Activated B cell treated with CpG ODN at 0.5 μM for 24 hours (primary cell): ENCODE measurements at regions not wholly inside any gene's neighbourhood (a gene's known extent, or its start where the extent isn't known, plus 50 kb on each side); places are given as distances from the start of the nearest gene placed in this dataset.

ENCODE experiments used
- ATAC-seq: fragments of 200-7000 bp; cut with Tn5 transposase; one replicate; pipeline ENCODE4 v1.10.0; 2021; ENCODE audit warnings: low read depth, mild to moderate bottlenecking, moderate library complexity
- CTCF ChIA-PET: fragments of 350-600 bp; sonication (Branson Sonifier 250); formaldehyde crosslinking; loops from one replicate; lab custom pipeline; 2021; ENCODE audit warnings: antibody characterized with exemption; lab: Charles Lee
- POLR2A ChIA-PET: fragments of 350-600 bp; sonication (Branson Sonifier 250); formaldehyde crosslinking; loops from one replicate; lab custom pipeline; 2021; ENCODE audit warnings: antibody characterized with exemption; lab: Charles Lee
- DNase-seq: peaks from one replicate; pipeline ENCODE4 v3.0.0; 2022
- H3K27ac Mint-ChIP-seq: one replicate; pipeline ENCODE4 v1.8.0; 2020; ENCODE audit warnings: mixed read lengths
- H3K27me3 Mint-ChIP-seq: one replicate; pipeline ENCODE4 v1.8.0; 2021; ENCODE audit warnings: mixed read lengths
- H3K36me3 Mint-ChIP-seq: one replicate; pipeline ENCODE4 v1.8.0; 2021; ENCODE audit warnings: low read depth, mixed read lengths
- H3K4me1 Mint-ChIP-seq: one replicate; pipeline ENCODE4 v1.8.0; 2021; ENCODE audit warnings: mixed read lengths
- H3K4me3 Mint-ChIP-seq: one replicate; pipeline ENCODE4 v1.8.0; 2020; ENCODE audit warnings: mild to moderate bottlenecking, mixed read lengths
- H3K9me3 Mint-ChIP-seq: one replicate; pipeline ENCODE4 v1.8.0; 2020; ENCODE audit warnings: mixed read lengths
- CTCF ChIP-seq: fragments of 200-600 bp; IDR thresholded peaks from one replicate; pipeline ENCODE4 v1.8.0; 2022; ENCODE audit warnings: antibody characterized with exemption, mild to moderate bottlenecking
- intact Hi-C: fragments of 100-400 bp; cut with micrococcal nuclease; formaldehyde crosslinking; loops from one replicate; pipeline ENCODE4 v1.15.1; 2024

- intact Hi-C loops: loop anchor here (5.0 kb wide), 1 partner anchor 261 kb away; no protein-coding TSS in a partner anchor
- no peak overlapping the region for H3K4me3 Mint-ChIP-seq
- ATAC-seq: no peak
Measured at GRCh38 chr9:2465921-2466460, 155.6 kb upstream of the VLDLR start.

GRCh38 chr9:2466703-2467102, 154.9 kb upstream of the VLDLR start:
- intact Hi-C loops: loop anchor here (5.0 kb wide), 1 partner anchor 261 kb away; no protein-coding TSS in a partner anchor
- ChIA-PET CTCF (no interaction called here), POLR2A (no interaction called here)
- Mint-ChIP-seq H3K27me3 (peaks cover 10% of the 10 kb centered on the region), H3K4me1 (no peaks in the 10 kb centered on the region), H3K27ac (no peak overlapping the region), H3K36me3 (no peaks in the 10 kb centered on the region), H3K9me3 (peaks cover 5% of the 10 kb centered on the region), H3K4me3 (no peak overlapping the region)
- no peak for TF ChIP-seq CTCF
- ATAC-seq (no peak), DNase-seq (no peak)

More at GRCh38 chr9:2465921-2466460, 155.6 kb upstream of the VLDLR start:
- Mint-ChIP-seq H3K27ac (no peak overlapping the region), H3K4me1 (no peaks in the 10 kb centered on the region), H3K9me3 (peaks cover 5% of the 10 kb centered on the region), H3K36me3 (no peaks in the 10 kb centered on the region), H3K27me3 (peaks cover 10% of the 10 kb centered on the region)
- ChIA-PET POLR2A (no interaction called here), CTCF (no interaction called here)
- no peak for TF ChIP-seq CTCF
- no peak for DNase-seq

- intact Hi-C loops: loop anchor here (5.0 kb wide), 1 partner anchor 258 kb away; no protein-coding TSS in a partner anchor
- Mint-ChIP-seq H3K4me1 (no peaks in the 10 kb centered on the region), H3K9me3 (peaks cover 3% of the 10 kb centered on the region), H3K27ac (no peak overlapping the region), H3K27me3 (peaks cover 14% of the 10 kb centered on the region), H3K4me3 (no peak overlapping the region), H3K36me3 (no peaks in the 10 kb centered on the region)
- CTCF ChIA-PET: no interaction called here
- no peak for TF ChIP-seq CTCF
- DNase-seq (no peak), ATAC-seq (no peak)
- POLR2A ChIA-PET: no interaction called here
Measured at GRCh38 chr9:2469681-2470221, 151.8 kb upstream of the VLDLR start.

- H3K27ac Mint-ChIP-seq: no peak overlapping the region
- no peak for TF ChIP-seq CTCF
- POLR2A ChIA-PET: no interaction called here
- H3K9me3 Mint-ChIP-seq: no peaks in the 10 kb centered on the region
- no peaks in the 10 kb centered on the region for H3K4me1 Mint-ChIP-seq
- no peak for DNase-seq
- peaks cover 9% of the 10 kb centered on the region for H3K27me3 Mint-ChIP-seq
- H3K36me3 Mint-ChIP-seq: no peaks in the 10 kb centered on the region
- no peak for ATAC-seq
- CTCF ChIA-PET: no interaction called here
- intact Hi-C loops: no loop called here
- H3K4me3 Mint-ChIP-seq: no peak overlapping the region
Measured at GRCh38 chr9:2473681-2474080, 147.9 kb upstream of the VLDLR start.

- CTCF ChIA-PET: no interaction called here
- TF ChIP-seq CTCF: no peak
- ATAC-seq (no peak), DNase-seq (no peak)
- no peak overlapping the region for H3K27ac Mint-ChIP-seq
- intact Hi-C loops: no loop called here
- POLR2A ChIA-PET: no interaction called here
- H3K9me3 Mint-ChIP-seq: no peaks in the 10 kb centered on the region
- H3K36me3 Mint-ChIP-seq: no peaks in the 10 kb centered on the region
- H3K27me3 Mint-ChIP-seq: peaks cover under 1% of the 10 kb centered on the region
- H3K4me1 Mint-ChIP-seq: no peaks in the 10 kb centered on the region
- no peak overlapping the region for H3K4me3 Mint-ChIP-seq
Measured at GRCh38 chr9:2477755-2478154, 143.8 kb upstream of the VLDLR start.
